Activated naive CD4-positive, alpha-beta T cell (primary cell): ENCODE measurements at regions not wholly inside any gene's neighbourhood (a gene's known extent, or its start where the extent isn't known, plus 50 kb on each side); places are given as distances from the start of the nearest gene placed in this dataset.
"Not testable (repeated sequence)": the region's sequence is repeated elsewhere in the genome, so short reads cannot be mapped to it uniquely, and the experiment has no call there.

Experiments used
- DNase-seq, 4 experiments: peaks; one replicate each; lab custom pipeline; 2025; lab: John Stamatoyannopoulos, UW

- no peak for DNase-seq
These were observed 635.3 kb downstream of the EDEM1 start for GRCh38 chr3:5822843-5823242.

GRCh38 chr3:5826467-5826866 is 639.0 kb downstream of the EDEM1 start:
- DNase-seq = no peak

GRCh38 chr3:5828251-5828650 is 640.7 kb downstream of the EDEM1 start:
- no peak for DNase-seq

DNA sequence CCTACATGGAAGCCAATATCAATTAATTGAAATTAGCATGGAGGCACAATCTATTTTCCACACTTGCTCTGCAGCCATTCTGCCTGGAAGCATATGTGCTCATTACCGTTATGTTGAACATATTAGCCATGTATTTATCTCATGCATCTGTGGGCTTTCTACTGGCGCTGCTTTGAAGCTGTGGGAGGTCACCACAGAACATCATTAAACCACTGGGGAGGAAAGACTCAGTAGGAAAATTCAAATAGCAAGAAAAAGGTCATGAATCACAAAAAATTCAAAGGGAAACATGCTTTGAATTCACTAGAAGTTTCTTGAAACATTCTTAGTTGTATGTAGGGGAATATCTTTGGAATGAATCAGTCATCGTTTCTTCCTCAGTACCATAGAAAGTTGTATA is 652.5 kb downstream of the EDEM1 start:
- no peak for DNase-seq

DNA sequence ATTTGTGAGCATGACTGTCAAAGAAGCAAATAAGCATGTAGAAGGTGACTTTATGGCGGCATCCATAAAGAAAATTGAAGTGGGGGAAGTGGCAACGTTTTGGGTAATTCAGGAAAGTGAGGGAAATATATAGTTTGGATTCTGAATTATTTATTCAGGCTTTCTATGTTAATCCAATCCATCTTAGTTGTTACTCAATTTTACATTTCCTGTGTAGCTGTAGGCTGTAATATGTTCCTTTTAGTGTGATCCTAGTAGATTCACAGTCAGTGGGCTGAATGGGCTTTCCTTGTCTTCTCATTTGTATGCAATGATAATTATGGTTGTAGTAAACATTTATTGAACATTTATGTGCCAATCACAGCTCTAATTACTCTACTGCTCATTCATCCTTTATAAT is 654.1 kb downstream of the EDEM1 start:
- DNase-seq = no peak

DNA sequence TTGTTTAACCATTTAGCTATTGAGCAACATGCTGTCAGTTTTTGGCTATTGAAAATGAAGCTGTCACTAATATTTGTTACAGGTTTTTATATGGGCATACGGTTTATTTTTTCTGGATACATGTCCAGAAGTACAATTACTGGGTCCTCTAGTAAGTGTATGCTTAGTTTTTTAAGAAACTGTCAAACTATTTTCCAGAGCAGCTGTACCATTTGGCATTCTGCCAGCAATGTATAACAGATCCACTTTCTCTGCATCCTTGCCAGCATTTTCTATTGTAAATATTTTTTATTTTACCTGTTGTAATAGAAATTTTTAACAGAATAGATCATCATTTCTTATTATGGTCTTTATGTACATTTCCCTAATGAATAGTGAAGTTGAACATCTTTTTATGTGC is 658.8 kb downstream of the EDEM1 start:
- DNase-seq = no peak

DNA sequence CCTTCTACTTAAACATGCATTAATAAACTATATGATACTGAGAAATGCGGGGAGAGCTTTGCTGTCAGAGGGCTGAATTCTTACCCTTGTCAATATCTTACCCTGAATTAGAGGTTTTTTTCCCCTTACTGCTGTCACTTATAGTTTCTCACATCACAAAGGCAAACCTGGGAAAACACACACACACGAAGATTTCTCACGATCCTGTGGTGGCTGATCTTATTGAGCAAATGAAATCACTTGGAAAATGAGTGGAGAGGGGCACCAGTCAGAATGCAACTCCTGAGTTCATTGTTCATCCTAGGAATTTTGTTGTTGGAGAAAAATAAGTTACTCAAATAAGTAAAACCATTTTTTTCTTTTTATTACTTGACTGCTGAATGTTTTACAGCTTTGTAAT is 673.6 kb downstream of the EDEM1 start:
- no peak for DNase-seq

DNA sequence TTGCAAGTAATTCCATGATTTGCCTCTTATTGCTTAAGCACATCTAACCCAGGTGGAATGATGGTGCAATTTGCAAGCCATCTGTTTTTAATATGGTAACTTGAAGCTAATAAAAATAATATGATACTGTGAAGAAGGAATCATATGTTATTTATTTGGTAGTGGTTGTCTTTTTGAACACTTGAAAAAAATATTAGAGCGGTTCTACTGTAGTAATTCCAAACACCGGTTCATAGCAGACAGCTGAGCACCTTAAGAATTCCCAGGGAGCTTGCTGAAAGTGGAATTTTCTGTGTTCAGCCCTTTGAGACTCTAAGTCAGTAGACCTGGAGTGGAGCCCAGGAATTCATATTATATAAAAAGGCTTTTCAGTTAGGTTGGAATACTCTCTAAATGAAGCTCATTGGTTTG is 687.4 kb downstream of the EDEM1 start:
- no peak for DNase-seq

DNA sequence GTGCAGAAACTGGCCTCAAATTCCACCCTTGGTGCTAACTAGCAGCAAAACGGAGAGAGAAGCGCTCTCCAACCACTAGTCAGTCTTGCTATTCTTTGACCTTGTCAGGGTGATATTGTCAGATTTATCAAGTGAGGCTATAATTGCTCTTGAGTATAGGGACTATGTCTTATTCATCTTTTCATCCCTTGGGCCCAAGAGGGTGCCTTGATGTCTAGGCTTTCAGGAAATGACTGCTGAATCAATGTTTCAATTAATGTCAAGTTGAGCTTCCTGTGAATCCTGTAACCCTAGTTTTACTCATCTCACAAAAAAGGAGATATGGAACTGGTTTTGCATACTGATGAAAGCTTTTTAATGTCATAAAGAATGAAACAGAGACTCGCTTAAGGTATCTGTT is 701.3 kb downstream of the EDEM1 start:
- no peak for DNase-seq

GRCh38 chr3:5889374-5889773 is 701.9 kb downstream of the EDEM1 start:
- DNase-seq = no peak

DNA sequence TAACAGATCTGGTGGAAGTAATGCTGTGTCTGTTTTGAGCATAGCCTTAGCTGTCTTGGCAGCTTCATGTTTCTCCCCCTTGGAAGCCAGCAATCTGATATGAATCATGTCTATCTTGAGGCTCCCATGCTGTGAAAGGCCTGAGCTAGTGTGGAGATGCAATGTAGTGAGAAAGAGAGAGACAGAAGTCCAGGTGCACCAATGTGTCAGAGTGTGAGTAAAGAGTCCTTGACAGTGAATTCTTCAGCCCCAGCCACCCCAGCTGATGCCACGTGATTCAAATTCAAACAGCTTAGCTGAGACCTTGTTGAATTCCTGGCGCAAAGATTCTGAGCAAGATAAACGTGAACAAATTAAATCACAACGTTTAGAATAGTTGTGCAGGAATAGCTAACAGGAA is 704.2 kb downstream of the EDEM1 start:
- no peak for DNase-seq

DNA sequence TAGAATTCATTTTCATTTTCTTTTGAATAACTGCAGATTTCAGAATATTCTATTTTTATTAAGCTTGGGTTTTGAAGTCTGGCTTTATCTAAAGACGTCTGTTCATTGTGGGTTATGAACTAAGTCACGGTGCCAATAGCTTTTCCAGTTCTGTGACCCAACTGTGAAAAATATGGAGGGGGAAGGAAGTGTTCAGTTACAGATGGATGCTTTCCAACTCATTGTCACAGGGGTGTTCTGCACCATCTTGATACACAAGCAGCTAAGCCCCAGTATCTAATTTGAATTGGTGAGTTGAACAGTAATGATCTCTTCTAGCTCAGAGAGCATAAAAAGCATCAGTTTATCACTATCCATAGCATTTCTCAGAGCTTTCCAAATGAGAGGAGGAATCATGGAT is 710.6 kb downstream of the EDEM1 start:
- DNase-seq = no peak

- no peak for DNase-seq
These were observed 711.7 kb downstream of the EDEM1 start for GRCh38 chr3:5899014-5899761.

GRCh38 chr3:5917932-5918331 is 730.4 kb downstream of the EDEM1 start:
- no peak for DNase-seq

GRCh38 chr3:5918626-5919025 is 731.1 kb downstream of the EDEM1 start:
- no peak for DNase-seq

DNA sequence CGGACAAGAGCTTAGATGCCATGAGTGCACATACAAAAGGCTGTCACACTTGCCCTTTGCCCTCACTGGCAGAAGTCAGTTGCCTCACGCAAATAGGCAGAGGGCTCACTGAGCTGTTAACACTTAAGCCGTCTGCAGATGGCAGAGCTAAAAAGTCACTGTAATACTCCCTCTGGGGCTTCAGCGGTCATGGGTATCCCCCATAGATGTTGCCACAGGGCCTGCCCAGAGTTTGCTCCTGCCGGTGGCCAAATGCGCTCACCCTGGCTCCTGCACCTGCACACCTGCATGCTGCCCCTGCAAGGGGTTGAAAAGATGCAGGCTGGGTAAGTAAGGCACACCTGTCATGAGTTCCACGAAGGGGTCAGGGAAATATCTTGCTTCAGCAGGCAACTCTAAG is 741.5 kb downstream of the EDEM1 start:
- no peak for DNase-seq

DNA sequence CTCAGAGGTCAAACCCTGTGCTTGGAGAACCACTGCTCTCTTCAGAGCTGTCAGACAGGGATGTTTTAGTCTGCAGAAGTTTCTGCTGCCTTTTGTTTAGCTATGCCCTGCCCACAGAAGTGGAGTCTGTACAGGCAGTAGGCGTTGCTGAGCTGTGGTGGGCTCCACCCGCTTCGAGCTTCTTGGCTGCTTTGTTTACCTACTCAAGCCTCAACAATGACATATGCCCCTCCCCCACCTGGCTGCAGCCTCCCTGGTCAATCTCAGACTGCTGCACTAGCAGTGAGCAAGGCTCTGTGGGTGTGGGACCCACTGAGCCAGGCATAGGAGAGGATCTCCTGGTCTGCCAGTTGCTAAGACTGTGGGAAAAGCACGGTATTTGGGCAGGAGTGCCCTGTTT is 756.6 kb downstream of the EDEM1 start:
- not testable (repeated sequence) for DNase-seq

DNA sequence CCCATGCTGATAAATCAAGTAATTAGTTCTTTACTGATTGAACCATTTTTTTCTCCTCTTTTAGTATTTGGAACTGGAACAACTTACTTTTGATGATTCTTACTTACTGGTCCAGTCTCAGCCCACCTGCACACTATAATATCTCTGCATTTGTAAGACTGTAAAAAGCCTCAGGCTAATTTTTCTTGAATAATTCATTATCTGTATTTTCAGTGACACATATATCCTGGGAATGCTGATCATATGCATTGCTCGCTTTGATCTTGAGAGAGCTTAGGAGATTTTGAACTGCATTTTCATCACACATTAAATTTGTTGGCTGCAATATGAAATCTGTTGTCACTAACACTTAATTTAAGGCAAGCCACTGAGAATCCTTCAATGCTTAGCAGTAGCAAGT is 760.6 kb downstream of the EDEM1 start:
- no peak for DNase-seq

DNA sequence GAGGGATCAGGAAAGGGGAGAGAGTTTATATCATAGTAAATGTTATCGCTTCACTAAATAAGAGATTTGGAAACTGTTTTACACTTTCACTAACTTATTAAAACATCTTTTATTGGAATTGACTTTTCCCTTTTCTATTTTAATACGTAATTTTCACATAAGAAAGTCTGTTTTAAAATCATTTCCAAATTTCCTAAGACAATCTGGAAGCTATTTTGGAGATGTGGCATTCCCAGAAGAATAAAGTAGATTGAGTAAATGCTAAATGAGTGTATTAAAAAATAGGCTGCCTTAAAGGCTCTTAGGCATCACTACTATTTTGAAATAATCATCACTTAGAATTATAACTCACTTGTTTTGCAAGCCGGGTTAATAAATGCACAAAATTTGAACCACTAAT is 763.5 kb downstream of the EDEM1 start:
- no peak for DNase-seq

DNA sequence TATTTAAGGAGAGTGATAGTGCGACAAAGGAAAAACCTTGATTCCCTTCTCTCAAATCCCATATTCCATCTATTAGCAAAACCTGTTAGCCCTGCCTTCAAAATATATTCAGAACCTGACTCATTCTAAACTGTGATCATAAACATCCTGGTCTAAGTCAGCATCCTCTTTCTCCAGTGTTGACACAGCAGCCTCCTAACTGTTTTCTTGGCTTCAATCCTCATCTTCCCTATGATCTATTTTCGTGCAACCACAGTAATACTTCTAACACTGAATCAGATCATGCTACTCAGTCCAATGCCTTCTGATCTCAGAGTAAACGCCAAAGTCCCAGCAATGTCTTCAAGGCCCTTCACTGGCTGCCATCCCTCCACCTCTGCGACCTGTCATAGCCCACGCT is 785.1 kb downstream of the EDEM1 start:
- DNase-seq = no peak

DNA sequence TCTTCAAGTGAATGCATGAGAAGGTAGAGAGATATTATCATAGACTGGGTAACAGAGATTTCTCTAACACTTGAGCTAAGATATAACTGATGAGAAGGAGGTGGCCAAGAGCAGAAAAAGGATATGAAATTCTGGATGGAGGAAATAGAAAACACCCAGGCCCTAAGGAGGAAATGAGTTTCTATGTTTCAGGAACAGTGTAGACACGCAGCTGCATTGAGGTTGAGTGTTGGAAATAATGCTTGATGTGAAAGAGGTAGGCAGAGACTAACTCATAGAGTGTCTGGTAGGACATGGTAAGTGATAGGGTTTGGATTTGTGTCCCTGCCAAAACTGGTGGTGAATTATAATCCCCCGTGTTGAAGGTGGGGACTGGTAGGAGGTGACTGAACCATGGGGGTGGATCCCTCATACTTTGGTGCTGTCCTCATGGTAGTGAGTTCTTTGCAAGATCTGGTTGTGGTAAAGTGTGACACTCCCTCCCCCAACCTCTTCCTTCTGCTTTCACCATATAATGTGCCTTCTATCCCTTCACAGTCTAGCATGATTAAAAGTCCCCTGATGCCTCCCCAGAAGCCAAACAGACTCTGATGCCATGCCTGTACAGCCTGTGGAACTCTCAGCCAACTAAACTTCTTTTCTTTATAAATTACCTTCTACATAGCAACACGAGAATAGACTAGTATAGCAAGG is 787.3 kb downstream of the EDEM1 start:
- DNase-seq = no peak

DNA sequence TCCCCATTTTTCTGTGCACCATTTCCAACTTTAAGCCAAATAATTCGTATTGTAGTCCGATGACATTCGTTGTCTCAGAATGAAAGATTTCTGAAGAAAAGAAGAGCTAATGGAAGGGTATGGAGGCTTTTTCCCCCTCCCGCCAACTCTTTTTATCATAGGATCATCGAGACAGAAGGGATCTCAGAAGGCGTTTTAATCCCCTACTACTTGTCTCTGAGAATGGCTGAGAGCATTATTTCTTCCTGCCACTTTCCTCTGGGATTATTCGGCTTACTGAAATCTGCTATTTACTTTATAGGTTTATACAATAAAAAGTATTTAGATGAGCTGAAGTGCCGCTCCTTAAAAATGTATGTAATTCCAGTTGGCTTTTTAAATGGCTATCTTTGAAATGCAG is 789.8 kb downstream of the EDEM1 start:
- no peak for DNase-seq

- no peak for DNase-seq
These were observed 793.0 kb downstream of the EDEM1 start for GRCh38 chr3:5980475-5980874.

DNA sequence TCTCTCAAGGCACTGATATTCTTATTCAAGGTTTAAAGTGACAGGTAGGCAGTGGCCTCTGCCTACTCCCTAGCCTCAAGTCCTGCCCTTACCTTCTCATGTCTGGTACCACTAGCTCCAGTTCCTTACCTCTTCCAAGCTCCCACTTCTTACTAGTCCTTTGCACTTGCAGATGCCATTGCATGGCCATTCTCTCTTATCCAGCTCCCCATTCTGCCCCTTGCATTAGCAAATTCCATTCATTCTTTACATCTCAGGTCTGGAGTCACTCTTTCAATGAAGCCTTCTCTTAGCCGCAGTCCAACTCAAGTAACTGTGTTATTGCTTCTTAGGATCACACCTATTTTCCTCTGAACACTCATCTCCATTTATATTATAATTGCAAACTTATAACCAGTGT is 807.1 kb downstream of the EDEM1 start:
- DNase-seq = no peak
